ENCODE measurements at regions not wholly inside any gene's neighbourhood (a gene's known extent, or its start where the extent isn't known, plus 50 kb on each side); places are given as distances from the start of the nearest gene placed in this dataset.

DNA sequence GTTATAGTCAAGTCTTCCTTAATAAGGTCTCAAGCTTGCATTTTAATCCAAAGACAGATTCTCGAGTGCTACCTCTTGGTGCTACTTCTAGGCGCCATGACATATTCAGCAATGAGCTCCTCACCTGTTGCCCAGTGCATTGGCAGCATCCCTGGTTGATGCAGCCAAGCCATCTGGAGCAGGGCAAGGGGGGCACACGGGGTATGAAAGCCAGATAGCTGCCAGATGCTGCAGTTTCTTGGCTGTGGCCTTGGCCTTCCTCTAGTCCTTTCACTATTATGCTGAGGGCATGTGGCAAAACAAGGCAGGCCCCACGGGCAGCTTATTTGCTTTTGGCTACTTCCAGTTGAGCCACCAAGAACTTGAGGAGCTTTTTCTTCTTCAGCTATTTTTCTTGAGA is 168.6 kb upstream of the PGRMC2 start:
- DNase-seq (ENCODE audit: low read depth, low spot score) = no peak
- Mint-ChIP-seq H3K27ac (ENCODE audit: unreplicated experiment) (no peak overlapping the region), H3K36me3 (ENCODE audit: low read depth) (no peaks in the 10 kb centered on the region), H3K27me3 (ENCODE audit: low read depth) (peaks cover 11% of the 10 kb centered on the region), H3K4me1 (peaks cover 14% of the 10 kb centered on the region), H3K9me3 (no peaks in the 10 kb centered on the region), H3K4me3 (no peak overlapping the region)
- TF ChIP-seq, protein P1, sequence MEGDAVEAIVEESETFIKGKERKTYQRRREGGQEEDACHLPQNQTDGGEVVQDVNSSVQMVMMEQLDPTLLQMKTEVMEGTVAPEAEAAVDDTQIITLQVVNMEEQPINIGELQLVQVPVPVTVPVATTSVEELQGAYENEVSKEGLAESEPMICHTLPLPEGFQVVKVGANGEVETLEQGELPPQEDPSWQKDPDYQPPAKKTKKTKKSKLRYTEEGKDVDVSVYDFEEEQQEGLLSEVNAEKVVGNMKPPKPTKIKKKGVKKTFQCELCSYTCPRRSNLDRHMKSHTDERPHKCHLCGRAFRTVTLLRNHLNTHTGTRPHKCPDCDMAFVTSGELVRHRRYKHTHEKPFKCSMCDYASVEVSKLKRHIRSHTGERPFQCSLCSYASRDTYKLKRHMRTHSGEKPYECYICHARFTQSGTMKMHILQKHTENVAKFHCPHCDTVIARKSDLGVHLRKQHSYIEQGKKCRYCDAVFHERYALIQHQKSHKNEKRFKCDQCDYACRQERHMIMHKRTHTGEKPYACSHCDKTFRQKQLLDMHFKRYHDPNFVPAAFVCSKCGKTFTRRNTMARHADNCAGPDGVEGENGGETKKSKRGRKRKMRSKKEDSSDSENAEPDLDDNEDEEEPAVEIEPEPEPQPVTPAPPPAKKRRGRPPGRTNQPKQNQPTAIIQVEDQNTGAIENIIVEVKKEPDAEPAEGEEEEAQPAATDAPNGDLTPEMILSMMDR (conservative IDR thresholded peaks at IDR 0.05) = no peak

DNA sequence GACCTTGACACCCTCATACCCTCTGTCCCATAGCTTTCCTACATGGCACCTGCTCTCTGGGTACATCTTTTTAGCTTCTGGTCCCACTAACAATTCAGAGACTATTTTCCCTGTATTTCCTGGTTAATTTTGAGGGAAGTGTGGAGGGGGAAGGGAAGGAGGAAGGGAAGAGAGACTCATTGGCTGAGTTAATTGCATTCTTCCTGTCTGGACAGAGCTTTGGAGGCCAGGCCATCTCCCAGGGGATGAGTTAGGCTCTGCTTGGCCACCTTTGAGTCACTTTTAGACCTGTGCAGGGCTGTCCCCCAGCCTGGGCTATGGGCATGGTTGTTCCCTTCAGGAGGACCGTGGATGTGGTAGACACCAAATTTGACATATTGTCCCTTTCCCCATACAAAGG is 167.9 kb upstream of the PGRMC2 start:
- H3K27me3 Mint-ChIP-seq (ENCODE audit: low read depth) = peaks cover 11% of the 10 kb centered on the region
- TF ChIP-seq, protein P1 (conservative IDR thresholded peaks at IDR 0.05) = no peak
- no peak overlapping the region for H3K4me3 Mint-ChIP-seq
- H3K4me1 Mint-ChIP-seq = peaks cover 14% of the 10 kb centered on the region
- no peaks in the 10 kb centered on the region for H3K36me3 Mint-ChIP-seq (ENCODE audit: low read depth)
- no peak overlapping the region for H3K27ac Mint-ChIP-seq (ENCODE audit: unreplicated experiment)
- no peak for DNase-seq (ENCODE audit: low read depth, low spot score)
- no peaks in the 10 kb centered on the region for H3K9me3 Mint-ChIP-seq

DNA sequence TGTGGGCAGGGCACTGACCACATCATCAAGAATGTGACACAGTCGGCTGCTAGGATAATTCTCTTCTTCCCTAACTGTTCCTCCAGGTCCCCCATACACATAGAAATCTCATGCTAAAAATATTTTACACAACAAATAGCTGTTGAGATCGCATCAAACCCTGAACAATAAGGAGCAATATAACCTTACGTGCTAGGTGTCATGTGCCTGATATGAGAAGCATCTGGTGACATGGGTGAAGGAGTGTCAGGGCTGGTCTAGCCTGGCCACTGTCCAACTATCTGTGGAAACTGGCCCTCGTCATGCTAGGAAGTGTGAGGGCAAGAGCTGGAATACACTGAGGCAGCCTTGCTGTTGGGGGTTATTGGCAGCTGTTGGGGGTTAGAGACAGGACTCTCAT is 167.3 kb upstream of the PGRMC2 start:
- peaks cover 11% of the 10 kb centered on the region for H3K27me3 Mint-ChIP-seq (ENCODE audit: low read depth)
- no peak overlapping the region for H3K27ac Mint-ChIP-seq (ENCODE audit: unreplicated experiment)
- H3K36me3 Mint-ChIP-seq (ENCODE audit: low read depth) = no peaks in the 10 kb centered on the region
- H3K9me3 Mint-ChIP-seq = no peaks in the 10 kb centered on the region
- TF ChIP-seq, protein P1 (conservative IDR thresholded peaks at IDR 0.05) = no peak
- peaks cover 14% of the 10 kb centered on the region for H3K4me1 Mint-ChIP-seq
- DNase-seq (ENCODE audit: low read depth, low spot score) = no peak
- H3K4me3 Mint-ChIP-seq = no peak overlapping the region

DNA sequence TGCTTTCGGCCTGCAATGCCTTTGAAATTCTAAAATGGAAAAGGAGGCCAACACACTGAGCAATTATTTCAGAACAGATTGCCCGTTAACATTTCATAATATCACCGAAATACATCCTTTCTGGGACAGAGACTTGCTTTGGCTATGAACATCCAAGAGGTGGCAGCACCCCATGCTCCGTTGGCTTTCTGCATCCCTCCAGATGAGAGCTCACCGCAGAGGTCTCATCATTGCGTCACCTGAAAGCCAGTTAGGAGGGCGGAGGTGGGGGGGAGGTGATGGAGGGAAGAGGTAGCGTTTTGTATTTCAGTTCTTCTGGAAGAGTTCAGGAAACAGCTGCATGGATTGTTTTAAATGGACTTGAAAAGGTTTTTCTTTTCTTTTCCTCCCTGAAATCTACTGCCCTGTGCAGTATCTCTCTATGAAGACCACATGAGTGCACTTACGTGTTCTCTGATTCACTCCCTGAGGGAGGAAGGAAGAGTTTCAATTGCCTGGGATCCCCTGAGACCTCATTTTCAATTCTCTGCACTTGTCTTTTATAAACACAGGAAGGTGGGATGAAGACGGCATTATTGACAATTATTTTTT is 166.8 kb upstream of the PGRMC2 start:
- H3K36me3 Mint-ChIP-seq (ENCODE audit: low read depth) = no peaks in the 10 kb centered on the region
- DNase-seq (ENCODE audit: low read depth, low spot score) = peak; percentile 56
- no peaks in the 10 kb centered on the region for H3K9me3 Mint-ChIP-seq
- H3K27ac Mint-ChIP-seq (ENCODE audit: unreplicated experiment) = no peak overlapping the region
- peaks cover 7% of the 10 kb centered on the region for H3K27me3 Mint-ChIP-seq (ENCODE audit: low read depth)
- no peak overlapping the region for H3K4me3 Mint-ChIP-seq
- TF ChIP-seq, protein P1 (conservative IDR thresholded peaks at IDR 0.05) = peak; percentile 82
- H3K4me1 Mint-ChIP-seq = peaks cover 14% of the 10 kb centered on the region

DNA sequence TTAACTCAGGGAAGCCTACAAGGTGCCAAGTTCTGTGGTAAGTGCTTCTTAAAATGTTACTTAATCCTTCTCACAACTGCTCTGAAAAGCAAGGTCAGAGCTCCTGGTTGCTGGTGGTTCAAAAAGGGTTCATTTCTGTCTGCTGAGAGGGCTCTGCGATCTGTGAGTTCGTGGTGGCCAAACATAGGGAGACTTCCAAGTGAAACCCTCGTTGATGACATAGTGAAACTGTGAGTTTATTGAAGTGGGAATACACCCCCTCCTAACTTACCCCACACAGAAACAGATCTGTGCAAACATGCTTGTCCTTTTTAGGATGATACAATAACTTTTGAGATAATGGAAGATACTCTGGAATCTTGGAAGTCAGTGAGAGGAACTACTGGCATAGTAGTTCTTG is 164.8 kb upstream of the PGRMC2 start:
- Mint-ChIP-seq H3K4me1 (peaks cover 14% of the 10 kb centered on the region), H3K9me3 (no peaks in the 10 kb centered on the region), H3K27ac (ENCODE audit: unreplicated experiment) (no peak overlapping the region), H3K4me3 (no peak overlapping the region), H3K27me3 (ENCODE audit: low read depth) (peaks cover 6% of the 10 kb centered on the region), H3K36me3 (ENCODE audit: low read depth) (no peaks in the 10 kb centered on the region)
- TF ChIP-seq, protein P1 (conservative IDR thresholded peaks at IDR 0.05) = no peak
- DNase-seq (ENCODE audit: low read depth, low spot score) = no peak

Data from neural crest cell (in vitro differentiated cells).